Dedifferentiated amniotic fluid mesenchymal stem cell (primary cell): ENCODE measurements at regions not wholly inside any gene's neighbourhood (a gene's known extent, or its start where the extent isn't known, plus 50 kb on each side); places are given as distances from the start of the nearest gene placed in this dataset.

ENCODE experiments used
- DNase-seq: peaks from one replicate; pipeline ENCODE4 v3.0.0-alpha.2; 2016; ENCODE audit errors: extremely low spot score

GRCh38 chr12:76706761-76707160, 57.2 kb upstream of the ZDHHC17 start:
- DNase-seq: no peak

GRCh38 chr12:76707772-76708171, 56.1 kb upstream of the ZDHHC17 start:
- no peak for DNase-seq

- DNase-seq: no peak
Measured at GRCh38 chr12:76708296-76708695, 55.6 kb upstream of the ZDHHC17 start.

GRCh38 chr12:76711241-76711640, 52.7 kb upstream of the ZDHHC17 start:
- DNase-seq: no peak

GRCh38 chr12:76713130-76713529, 50.8 kb upstream of the ZDHHC17 start:
- no peak for DNase-seq

- no peak for DNase-seq
Measured at GRCh38 chr12:76713986-76714385, 49.9 kb upstream of the ZDHHC17 start.
